ENCODE measurements at regions not wholly inside any gene's neighbourhood (a gene's known extent, or its start where the extent isn't known, plus 50 kb on each side); places are given as distances from the start of the nearest gene placed in this dataset.
"Not testable (repeated sequence)": the region's sequence is repeated elsewhere in the genome, so short reads cannot be mapped to it uniquely, and the experiment has no call there.

- not testable (repeated sequence) for DNase-seq (ENCODE audit: low read depth, low spot score)
These were observed 99.5 kb upstream of the TCF21 start for GRCh38 chr6:133789449-133789848.

DNA sequence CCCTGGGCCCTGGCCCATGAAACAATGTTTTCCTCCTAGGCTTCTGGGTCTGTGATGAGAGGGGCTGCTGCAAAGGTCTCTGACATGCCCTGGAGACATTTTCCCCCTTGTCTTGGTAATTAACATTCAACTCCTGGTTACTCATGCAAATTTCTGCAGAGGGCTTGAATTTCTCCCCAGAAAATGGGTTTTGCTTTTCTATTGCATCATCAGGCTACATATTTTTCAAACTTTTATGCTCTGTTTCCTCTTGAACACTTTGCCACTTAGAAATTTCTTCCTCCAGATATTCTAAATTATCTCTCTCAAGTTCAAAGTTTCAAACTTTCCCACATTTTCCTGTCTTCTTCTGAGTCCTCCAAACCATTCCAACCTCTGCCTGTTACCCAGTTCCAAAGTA, 98.2 kb upstream of the TCF21 start:
- not testable (repeated sequence) for DNase-seq (ENCODE audit: low read depth, low spot score)

DNA sequence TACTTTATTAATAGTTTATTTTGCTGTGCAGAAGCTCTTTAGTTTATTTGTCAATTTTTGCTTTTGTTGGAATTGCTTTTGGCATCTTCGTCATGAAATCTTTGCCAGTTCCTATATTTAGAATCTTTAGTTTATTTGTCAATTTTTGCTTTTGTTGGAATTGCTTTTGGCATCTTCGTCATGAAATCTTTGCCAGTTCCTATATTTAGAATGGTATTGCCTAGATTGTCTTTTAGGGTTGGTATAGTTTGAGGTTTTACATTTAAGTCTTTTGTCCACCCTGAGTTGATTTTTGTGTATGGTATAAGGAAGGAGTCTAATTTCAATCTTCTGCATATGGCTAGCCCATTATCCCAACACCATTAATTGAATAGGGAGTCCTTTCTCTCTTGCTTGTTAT, 93.9 kb upstream of the TCF21 start:
- not testable (repeated sequence) for DNase-seq (ENCODE audit: low read depth, low spot score)

GRCh38 chr6:133796235-133796634, 92.7 kb upstream of the TCF21 start:
- DNase-seq (ENCODE audit: low read depth, low spot score) = no peak

GRCh38 chr6:133799043-133799442, 89.9 kb upstream of the TCF21 start:
- DNase-seq (ENCODE audit: low read depth, low spot score) = no peak

DNA sequence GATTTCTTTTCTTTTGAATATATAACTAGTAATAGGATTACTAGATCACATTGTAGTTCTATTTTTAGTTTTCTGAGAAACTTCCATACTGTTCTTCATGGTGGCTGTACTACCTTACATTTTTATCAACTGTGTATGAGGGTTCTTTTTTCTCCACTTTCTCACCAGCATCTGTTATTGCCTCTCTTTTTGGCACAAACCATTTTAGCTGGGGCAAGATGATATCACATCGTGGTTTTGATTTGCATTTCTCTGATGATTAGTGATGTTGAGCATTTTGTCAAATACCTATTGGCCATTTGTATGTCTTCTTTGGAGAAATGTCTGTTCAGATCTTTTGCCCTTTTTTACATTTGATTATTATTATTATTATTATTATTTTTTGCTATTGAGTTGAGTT, 86.1 kb upstream of the TCF21 start:
- DNase-seq (ENCODE audit: low read depth, low spot score) = no peak

GRCh38 chr6:133804265-133804664, 84.6 kb upstream of the TCF21 start:
- no peak for DNase-seq (ENCODE audit: low read depth, low spot score)

- DNase-seq (ENCODE audit: low read depth, low spot score) = no peak
These were observed 83.0 kb upstream of the TCF21 start for GRCh38 chr6:133805876-133806275.

DNA sequence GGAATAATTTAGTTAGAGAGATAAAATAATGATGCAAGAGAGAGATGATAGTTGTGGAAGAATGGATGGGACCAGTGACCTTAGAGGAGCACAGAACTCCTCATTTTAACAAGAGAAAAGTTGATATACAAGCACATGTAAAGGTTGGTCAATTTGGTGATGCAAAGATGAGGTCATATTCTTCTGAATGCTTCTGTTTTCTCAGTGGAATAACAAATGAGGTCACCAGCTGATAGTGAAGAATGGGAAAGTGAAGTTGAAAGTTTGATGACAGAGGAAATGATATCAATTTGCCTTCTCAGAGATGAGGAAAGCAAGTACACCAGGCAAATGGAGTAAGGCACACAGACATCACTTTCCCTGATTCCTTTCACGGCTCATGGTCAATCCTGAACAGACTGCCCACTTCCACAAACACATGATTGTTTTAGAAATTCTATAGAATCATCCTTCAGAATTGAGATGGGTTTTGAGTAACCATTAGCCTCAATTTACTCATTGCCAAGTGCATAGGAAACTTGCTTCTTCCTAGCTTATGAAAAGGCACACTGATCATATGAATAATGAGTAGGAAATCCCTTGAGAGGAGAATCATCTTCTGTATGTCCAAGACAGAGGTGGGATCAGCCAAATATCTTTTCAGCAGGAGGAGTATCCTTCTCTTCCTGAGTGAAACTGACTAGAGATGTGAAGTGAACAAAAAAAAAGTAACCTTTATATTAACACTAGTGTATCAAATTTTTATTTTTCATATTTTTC, 82.4 kb upstream of the TCF21 start:
- no peak for DNase-seq (ENCODE audit: low read depth, low spot score)

- DNase-seq (ENCODE audit: low read depth, low spot score) = no peak
These were observed 81.4 kb upstream of the TCF21 start for GRCh38 chr6:133807501-133807900.

DNA sequence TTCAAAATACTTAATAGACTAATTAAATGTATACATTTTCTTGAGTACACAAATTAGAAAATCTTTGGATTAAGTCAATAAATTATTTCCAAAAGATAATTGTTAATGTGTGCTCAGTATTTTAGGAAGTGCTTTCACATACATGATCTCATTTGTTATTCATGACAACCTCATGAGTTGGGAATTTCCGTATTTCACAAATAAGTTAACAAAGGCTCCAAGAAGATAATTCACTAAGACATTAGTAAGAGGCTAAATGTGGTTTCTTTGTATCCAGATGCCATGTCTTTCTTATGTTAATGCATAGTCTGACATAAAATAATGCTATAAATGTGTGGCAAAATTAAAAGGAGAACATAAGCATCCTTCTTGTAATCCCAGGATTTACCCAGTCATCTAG, 79.5 kb upstream of the TCF21 start:
- DNase-seq (ENCODE audit: low read depth, low spot score) = no peak

DNA sequence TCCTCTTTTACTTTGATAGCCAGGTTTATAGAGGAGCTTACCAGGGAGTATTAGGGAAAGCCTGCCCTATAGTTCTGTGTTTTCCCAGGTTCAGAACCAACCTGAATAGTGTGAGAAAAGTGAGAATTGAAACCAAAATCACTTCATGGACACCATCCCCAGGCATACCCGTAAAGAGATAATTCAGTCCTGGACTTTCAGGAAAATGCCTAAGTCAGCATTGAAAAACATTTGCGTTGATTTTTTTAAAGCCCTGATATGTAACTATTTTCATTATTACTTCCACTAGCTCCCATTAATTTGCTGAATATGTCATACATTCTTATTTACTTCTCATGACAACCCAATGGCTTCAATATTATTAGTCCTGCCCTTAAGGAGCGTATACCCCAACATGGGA, 77.4 kb upstream of the TCF21 start:
- DNase-seq (ENCODE audit: low read depth, low spot score) = no peak

DNA sequence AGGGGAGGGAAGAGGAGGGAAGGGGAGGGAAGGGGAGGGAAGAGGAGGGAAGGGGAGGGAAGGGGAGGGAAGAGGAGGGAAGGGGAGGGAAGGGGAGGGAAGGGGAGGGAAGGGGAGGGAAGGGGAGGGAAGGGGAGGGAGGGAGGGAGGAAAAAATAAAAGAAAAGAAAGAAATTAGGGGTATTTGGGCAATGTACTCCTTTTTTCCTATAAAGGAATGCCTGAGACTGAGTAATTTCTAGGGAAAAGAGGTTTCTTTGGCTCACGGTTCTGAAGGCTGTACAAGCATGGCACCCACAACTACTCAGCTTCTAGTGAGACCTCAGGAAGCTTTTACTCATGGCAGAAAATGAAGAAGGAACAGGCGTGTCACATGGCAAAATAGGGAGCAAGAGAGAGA, 76.5 kb upstream of the TCF21 start:
- not testable (repeated sequence) for DNase-seq (ENCODE audit: low read depth, low spot score)

GRCh38 chr6:133814238-133814637, 74.7 kb upstream of the TCF21 start:
- DNase-seq (ENCODE audit: low read depth, low spot score) = no peak

DNA sequence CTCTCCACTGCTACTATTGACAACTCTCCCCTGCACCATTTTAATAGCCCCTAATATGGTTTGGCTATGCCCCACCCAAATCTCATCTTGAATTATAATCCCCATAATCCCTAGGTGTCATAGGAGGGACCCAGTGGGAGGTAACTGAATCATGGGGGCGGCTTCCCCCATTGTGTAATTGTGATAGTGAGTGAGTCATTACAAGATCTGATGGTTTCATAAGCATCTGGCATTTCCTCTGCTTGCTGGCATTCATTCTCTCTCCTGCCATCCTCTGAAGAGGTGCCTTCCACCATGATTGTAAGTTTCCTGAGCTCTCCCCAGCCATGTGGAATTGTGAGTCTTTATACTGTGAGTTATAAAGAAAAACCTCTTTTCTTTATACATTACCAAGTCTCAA, 74.1 kb upstream of the TCF21 start:
- DNase-seq (ENCODE audit: low read depth, low spot score) = no peak

DNA sequence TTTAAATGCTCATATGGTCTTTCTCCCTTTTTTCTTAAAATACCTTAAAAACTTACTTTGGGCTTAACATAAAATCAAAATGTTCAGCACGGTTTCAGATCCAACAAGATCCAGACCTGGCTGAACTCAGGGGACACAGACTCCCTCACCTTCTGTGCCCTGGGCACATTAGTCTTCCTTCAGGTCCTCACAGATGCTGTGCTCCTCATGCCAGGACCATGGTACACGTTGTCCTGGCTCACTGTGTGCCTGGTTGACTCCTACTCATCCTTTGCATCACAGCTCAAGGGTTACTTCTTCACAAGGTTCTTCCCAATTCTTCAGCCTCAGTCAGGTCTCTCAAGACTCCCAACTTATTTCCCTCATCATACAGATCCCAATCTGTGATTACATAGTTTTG, 73.6 kb upstream of the TCF21 start:
- DNase-seq (ENCODE audit: low read depth, low spot score) = no peak

- DNase-seq (ENCODE audit: low read depth, low spot score) = no peak
These were observed 72.7 kb upstream of the TCF21 start for GRCh38 chr6:133816171-133816570.

DNA sequence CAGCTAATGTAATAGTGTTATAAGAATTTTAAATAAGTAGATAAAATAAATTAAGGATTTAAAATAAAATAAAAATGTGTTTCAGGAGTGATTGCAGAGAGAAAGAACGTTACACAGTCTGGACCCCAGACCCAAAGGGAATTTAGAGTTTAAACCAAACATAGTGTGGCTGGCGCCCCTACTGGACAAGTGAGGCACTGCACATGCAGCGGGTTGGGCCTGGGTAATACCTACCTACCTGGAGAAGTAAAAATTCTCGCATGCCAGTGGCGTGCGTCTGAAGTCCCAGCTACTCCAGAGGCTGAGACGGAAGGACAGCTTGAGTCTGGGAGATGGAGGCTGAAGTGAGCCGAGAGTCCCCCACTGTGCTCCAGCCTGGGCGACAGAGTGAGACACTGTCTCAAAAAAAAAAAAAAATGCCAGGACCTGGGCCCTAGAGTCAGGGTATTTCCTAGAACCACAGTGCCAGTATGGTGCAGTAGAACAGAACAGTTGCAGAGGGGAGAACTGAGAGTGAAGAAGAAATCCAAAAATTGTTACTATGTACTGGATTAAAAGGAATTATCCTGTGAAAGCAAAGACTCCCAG, 71.4 kb upstream of the TCF21 start:
- no peak for DNase-seq (ENCODE audit: low read depth, low spot score)

DNA sequence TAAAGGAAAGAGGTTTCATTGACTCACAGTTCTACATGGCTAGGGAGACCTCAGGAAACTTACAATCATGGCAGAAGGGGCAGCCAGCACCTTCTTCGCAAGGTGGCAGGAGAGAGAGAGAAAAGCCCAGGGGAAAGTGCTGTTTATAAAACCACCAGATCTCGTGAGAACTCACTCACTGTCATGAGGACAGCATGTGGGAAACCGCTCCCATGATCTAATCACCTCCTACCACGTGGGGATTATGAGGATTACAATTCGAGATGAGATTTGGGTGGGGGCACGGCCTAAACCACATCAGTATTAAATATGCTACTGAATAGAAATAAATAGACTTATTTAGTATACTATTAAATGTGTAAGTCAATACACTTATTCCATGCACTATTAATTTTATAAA, 70.6 kb upstream of the TCF21 start:
- no peak for DNase-seq (ENCODE audit: low read depth, low spot score)

- no peak for DNase-seq (ENCODE audit: low read depth, low spot score)
These were observed 68.7 kb upstream of the TCF21 start for GRCh38 chr6:133820208-133820607.

DNA sequence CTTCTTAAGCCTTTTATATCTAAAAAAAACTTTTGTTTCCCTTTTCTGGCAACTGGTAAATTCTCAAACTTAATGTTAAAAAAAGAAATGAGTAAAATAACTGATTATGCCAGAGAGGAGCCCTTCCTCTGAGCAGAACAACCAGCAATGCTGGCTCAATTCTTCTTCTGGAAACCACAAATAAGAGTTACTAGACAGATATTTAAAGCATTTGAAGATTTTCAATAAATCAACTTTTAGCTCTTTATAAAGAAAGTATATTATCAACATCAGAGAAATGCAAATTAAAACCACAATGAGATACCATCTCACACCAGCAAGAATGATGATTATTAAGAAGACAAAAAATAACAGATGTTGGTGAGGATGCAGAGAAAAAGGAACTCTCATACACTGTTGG, 61.1 kb upstream of the TCF21 start:
- DNase-seq (ENCODE audit: low read depth, low spot score) = no peak

- DNase-seq (ENCODE audit: low read depth, low spot score) = no peak
These were observed 55.0 kb upstream of the TCF21 start for GRCh38 chr6:133833949-133834359.

GRCh38 chr6:133834472-133835170, 54.3 kb upstream of the TCF21 start:
- no peak for DNase-seq (ENCODE audit: low read depth, low spot score)

Measured in brain pericyte (primary cell).